ENCODE measurements at regions not wholly inside any gene's neighbourhood (a gene's known extent, or its start where the extent isn't known, plus 50 kb on each side); places are given as distances from the start of the nearest gene placed in this dataset.
"Not testable (repeated sequence)": the region's sequence is repeated elsewhere in the genome, so short reads cannot be mapped to it uniquely, and the experiment has no call there.

DNA sequence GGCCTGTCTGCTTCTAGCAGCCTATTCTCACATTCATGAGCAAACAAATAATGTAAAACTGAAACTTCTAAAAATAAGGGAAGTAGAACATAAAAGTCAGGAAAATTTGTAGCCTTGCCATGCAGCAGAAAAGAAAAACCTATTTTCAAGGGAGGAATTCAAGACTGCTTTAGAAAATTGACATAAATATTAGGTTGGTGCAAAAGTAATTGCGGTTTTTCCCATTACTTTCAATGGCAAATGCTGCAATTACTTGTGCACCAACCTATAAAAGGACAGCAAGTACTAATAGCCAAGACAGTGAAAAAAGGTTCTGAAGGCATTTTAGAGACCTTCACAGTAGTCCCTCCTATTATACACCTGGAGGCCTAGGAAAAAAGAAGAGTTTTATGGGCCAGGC, 457.8 kb downstream of the KLHL4 start:
- TF ChIP-seq, protein P1, sequence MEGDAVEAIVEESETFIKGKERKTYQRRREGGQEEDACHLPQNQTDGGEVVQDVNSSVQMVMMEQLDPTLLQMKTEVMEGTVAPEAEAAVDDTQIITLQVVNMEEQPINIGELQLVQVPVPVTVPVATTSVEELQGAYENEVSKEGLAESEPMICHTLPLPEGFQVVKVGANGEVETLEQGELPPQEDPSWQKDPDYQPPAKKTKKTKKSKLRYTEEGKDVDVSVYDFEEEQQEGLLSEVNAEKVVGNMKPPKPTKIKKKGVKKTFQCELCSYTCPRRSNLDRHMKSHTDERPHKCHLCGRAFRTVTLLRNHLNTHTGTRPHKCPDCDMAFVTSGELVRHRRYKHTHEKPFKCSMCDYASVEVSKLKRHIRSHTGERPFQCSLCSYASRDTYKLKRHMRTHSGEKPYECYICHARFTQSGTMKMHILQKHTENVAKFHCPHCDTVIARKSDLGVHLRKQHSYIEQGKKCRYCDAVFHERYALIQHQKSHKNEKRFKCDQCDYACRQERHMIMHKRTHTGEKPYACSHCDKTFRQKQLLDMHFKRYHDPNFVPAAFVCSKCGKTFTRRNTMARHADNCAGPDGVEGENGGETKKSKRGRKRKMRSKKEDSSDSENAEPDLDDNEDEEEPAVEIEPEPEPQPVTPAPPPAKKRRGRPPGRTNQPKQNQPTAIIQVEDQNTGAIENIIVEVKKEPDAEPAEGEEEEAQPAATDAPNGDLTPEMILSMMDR (IDR thresholded peaks at IDR 0.05; ENCODE audit: control extremely low read depth, extremely low read depth, low read depth, missing control alignments): no peak
- ChIA-PET CTCF (no interaction called here), POLR2A (no interaction called here)
- DNase-seq (ENCODE audit: extremely low spot score): no peak

- CTCF ChIA-PET, POLR2A ChIA-PET: not testable (repeated sequence)
These were observed 490.3 kb downstream of the KLHL4 start for GRCh38 chrX:88007873-88008272.

DNA sequence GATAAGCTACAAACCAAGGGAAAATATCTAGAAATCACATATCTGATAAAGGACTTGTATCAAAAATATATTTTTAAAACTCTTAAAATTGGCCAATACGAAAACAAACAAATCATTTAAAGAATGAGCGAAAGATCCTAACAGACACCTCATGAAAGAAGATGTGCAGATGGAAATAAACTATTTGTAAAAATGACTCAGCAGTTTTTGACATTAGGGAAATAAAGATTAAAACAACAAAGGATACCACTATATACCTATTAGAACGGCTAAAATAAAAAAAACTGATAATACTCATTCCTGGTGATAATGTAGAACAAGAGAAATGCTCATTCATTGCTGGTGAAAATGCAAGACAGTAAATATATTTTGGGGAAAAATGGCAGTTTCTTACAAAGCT, 506.4 kb downstream of the KLHL4 start:
- TF ChIP-seq, protein P1 (IDR thresholded peaks at IDR 0.05; ENCODE audit: control extremely low read depth, extremely low read depth, low read depth, missing control alignments): no peak
- CTCF ChIA-PET: no interaction called here
- POLR2A ChIA-PET: no interaction called here

More at GRCh38 chrX:88007873-88008272, 490.3 kb downstream of the KLHL4 start:
- not testable (repeated sequence) for DNase-seq (ENCODE audit: extremely low spot score)

GRCh38 chrX:88072339-88073030, 554.9 kb downstream of the KLHL4 start:
- TF ChIP-seq, protein P1 (IDR thresholded peaks at IDR 0.05; ENCODE audit: control extremely low read depth, extremely low read depth, low read depth, missing control alignments): no peak
- no peak for DNase-seq (ENCODE audit: extremely low spot score)
- CTCF ChIA-PET: no interaction called here
- POLR2A ChIA-PET: no interaction called here

More for the DNA sequence above, 506.4 kb downstream of the KLHL4 start:
- DNase-seq (ENCODE audit: extremely low spot score): no peak

DNA sequence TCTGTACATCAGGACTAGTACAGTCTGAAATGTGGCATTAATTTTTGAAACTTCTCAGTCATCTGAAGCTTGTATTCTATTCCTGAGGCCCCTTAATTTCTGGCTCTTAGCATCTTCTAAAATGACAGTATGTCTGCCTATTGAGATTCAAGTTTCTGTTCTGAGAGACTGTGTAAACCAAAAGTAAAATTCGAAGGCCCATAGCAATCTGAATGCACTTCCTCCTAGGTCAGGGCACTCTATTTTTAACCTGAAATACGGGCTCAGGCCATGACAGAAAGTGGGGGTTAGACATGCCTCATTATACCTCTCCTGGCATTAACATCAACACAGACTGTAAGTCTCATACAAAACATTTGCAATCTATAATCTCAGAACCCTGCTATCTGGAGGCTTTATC, 584.4 kb downstream of the KLHL4 start:
- POLR2A ChIA-PET: no interaction called here
- DNase-seq (ENCODE audit: extremely low spot score): no peak
- TF ChIP-seq, protein P1 (IDR thresholded peaks at IDR 0.05; ENCODE audit: control extremely low read depth, extremely low read depth, low read depth, missing control alignments): no peak
- CTCF ChIA-PET: no interaction called here

DNA sequence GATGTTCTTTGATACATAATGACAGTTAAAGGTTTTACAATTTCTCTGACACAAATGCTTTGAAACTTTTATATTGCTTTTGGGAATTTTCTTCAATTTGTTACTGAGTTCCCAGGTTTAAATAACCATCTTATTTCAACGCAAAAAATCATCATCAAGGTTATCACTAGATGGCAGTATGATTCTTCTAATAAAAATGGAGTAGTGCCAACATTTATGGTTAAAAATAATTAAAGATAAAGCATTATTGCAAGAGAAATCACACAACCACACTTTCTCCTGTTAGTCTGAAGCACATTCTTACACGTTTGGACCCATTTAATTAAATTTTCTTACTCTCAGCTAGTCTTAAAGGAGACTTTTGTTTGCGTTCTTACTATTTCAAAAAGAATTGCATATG, 611.3 kb upstream of the CPXCR1 start:
- CTCF ChIA-PET: no interaction called here
- POLR2A ChIA-PET: no interaction called here
- TF ChIP-seq, protein P1 (IDR thresholded peaks at IDR 0.05; ENCODE audit: control extremely low read depth, extremely low read depth, low read depth, missing control alignments): peak; percentile 10
- DNase-seq (ENCODE audit: extremely low spot score): no peak

- TF ChIP-seq, protein P1 (IDR thresholded peaks at IDR 0.05; ENCODE audit: control extremely low read depth, extremely low read depth, low read depth, missing control alignments): no peak
- POLR2A ChIA-PET: no interaction called here
- no peak for DNase-seq (ENCODE audit: extremely low spot score)
- CTCF ChIA-PET: no interaction called here
These were observed 610.7 kb upstream of the CPXCR1 start for GRCh38 chrX:88136328-88136727.

All from GM10248 (cell line).